Brain microvascular endothelial cell (primary cell): ENCODE measurements at regions not wholly inside any gene's neighbourhood (a gene's known extent, or its start where the extent isn't known, plus 50 kb on each side); places are given as distances from the start of the nearest gene placed in this dataset.

Experiments used
- DNase-seq: peaks from one replicate; pipeline ENCODE4 v3.0.0-alpha.2; 2020
- H3K27ac ChIP-seq: fragments of 250-450 bp; sonication (Bioruptor Pico); 2 replicates; pipeline ENCODE4 v1.5.1; 2020; ENCODE audit warnings: mild to moderate bottlenecking, moderate library complexity
- H3K27me3 ChIP-seq: fragments of 250-450 bp; sonication (Bioruptor Pico); replicated peaks from 2 replicates; pipeline ENCODE4 v1.5.1; 2020; ENCODE audit warnings: mild to moderate bottlenecking
- H3K36me3 ChIP-seq: fragments of 250-450 bp; sonication (Bioruptor Pico); replicated peaks from 2 replicates; pipeline ENCODE4 v1.5.1; 2020; ENCODE audit warnings: mild to moderate bottlenecking
- H3K4me3 ChIP-seq: 2 replicates; pipeline ENCODE4 v1.5.1; 2011; ENCODE audit warnings: low read depth, mild to moderate bottlenecking, control low read depth, low read length, moderate library complexity
- CTCF ChIP-seq: IDR thresholded peaks from 2 replicates; pipeline ENCODE4 v1.5.1; 2011; ENCODE audit warnings: low read depth, mild to moderate bottlenecking, moderate library complexity, low read length, control low read depth, inconsistent platforms; ENCODE audit errors: missing control alignments
- in situ Hi-C: cut with HindIII; loops from 2 replicates; pipeline ENCODE4 v1.10.0; 2017; ENCODE audit warnings: low sequenced_read_pairs, low pct_ligation_motif_present

- Histone ChIP-seq H3K27ac (no peak overlapping the region), H3K27me3 (no peaks in the 10 kb centered on the region), H3K4me3 (no peak overlapping the region), H3K36me3 (no peaks in the 10 kb centered on the region)
- no peak for DNase-seq
- TF ChIP-seq CTCF = no peak
- in situ Hi-C loops = no loop called here
Observed at GRCh38 chr16:9308850-9309249, 217.4 kb downstream of the HAPSTR1 start.

GRCh38 chr16:9309844-9310243 lies 218.4 kb downstream of the HAPSTR1 start:
- in situ Hi-C loops = no loop called here
- no peak overlapping the region for H3K27ac ChIP-seq
- H3K36me3 ChIP-seq = no peaks in the 10 kb centered on the region
- H3K4me3 ChIP-seq = no peak overlapping the region
- TF ChIP-seq CTCF = no peak
- no peak for DNase-seq
- H3K27me3 ChIP-seq = no peaks in the 10 kb centered on the region

GRCh38 chr16:9311303-9311954 lies 220.0 kb downstream of the HAPSTR1 start:
- TF ChIP-seq CTCF = no peak
- Histone ChIP-seq H3K4me3 (no peak overlapping the region), H3K27ac (no peak overlapping the region), H3K36me3 (no peaks in the 10 kb centered on the region), H3K27me3 (no peaks in the 10 kb centered on the region)
- DNase-seq = no peak
- in situ Hi-C loops = no loop called here

GRCh38 chr16:9316008-9316407 lies 224.6 kb downstream of the HAPSTR1 start:
- no peak for TF ChIP-seq CTCF
- H3K4me3 ChIP-seq = no peak overlapping the region
- no peak overlapping the region for H3K27ac ChIP-seq
- H3K27me3 ChIP-seq = no peaks in the 10 kb centered on the region
- no peaks in the 10 kb centered on the region for H3K36me3 ChIP-seq
- DNase-seq = no peak
- in situ Hi-C loops = no loop called here

- DNase-seq = no peak
- Histone ChIP-seq H3K27ac (no peak overlapping the region), H3K4me3 (no peak overlapping the region), H3K27me3 (no peaks in the 10 kb centered on the region), H3K36me3 (no peaks in the 10 kb centered on the region)
- in situ Hi-C loops = no loop called here
- TF ChIP-seq CTCF = no peak
Observed at GRCh38 chr16:9316615-9317014, 225.2 kb downstream of the HAPSTR1 start.

- no peak overlapping the region for H3K4me3 ChIP-seq
- no peak for TF ChIP-seq CTCF
- no peak overlapping the region for H3K27ac ChIP-seq
- no peaks in the 10 kb centered on the region for H3K36me3 ChIP-seq
- DNase-seq = no peak
- in situ Hi-C loops = no loop called here
- H3K27me3 ChIP-seq = no peaks in the 10 kb centered on the region
Observed at GRCh38 chr16:9318764-9319163, 227.3 kb downstream of the HAPSTR1 start.
